GM12874 (cell line): ENCODE measurements at regions not wholly inside any gene's neighbourhood (a gene's known extent, or its start where the extent isn't known, plus 50 kb on each side); places are given as distances from the start of the nearest gene placed in this dataset.

Experiments used
- CTCF ChIP-seq: IDR thresholded peaks from 2 replicates; pipeline ENCODE4 v1.5.1; 2011; ENCODE audit warnings: low read depth, mild to moderate bottlenecking, control low read depth, low read length, moderate library complexity; ENCODE audit not compliant: insufficient read depth

- no peak for TF ChIP-seq CTCF
Measured at GRCh38 chr4:138473339-138473738, 231.2 kb upstream of the SLC7A11 start.

DNA sequence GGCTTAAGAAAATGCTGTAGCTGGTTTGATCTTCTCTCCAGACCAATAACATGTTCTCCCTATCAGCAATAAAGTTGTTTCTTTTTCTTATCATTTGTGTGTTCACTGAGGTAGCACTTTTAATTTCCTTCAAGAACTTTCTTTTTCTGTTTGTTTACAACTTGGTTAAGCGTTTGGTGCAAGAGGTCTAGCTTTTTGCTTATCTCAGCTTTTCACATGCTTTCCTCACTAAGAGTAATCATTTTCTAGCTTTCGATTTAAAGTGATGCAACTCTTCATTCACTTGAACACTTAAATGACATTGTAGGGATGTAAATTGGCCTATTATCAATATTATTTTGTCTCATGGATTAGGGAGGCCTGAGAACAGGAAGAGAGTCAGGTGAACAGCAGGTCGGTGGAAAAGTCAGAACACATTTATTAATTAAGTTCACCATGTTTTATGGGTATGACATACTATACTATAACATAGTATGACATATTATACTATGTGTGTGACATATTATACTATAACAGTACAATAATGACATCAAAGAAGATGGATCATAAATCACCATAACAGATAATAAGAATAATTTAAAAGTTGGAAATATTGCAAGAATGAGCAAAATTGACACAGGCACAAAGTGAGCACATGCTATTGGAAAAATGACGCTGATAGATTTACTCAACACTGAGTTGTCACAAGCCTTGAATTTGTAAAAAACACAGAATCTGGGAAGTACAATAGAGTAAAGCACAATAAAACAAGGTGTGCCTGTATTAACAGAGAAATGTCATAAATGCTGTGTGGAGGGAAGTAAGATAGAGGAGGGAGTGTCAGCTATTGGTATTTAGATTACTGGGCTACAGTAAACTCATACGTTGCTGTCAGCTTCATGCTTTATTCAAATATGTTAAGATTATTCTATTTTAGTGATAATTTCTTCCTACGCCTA is 218.6 kb upstream of the SLC7A11 start:
- TF ChIP-seq CTCF, result no peak

GRCh38 chr4:138458751-138459150 is 216.6 kb upstream of the SLC7A11 start:
- TF ChIP-seq CTCF, result no peak

DNA sequence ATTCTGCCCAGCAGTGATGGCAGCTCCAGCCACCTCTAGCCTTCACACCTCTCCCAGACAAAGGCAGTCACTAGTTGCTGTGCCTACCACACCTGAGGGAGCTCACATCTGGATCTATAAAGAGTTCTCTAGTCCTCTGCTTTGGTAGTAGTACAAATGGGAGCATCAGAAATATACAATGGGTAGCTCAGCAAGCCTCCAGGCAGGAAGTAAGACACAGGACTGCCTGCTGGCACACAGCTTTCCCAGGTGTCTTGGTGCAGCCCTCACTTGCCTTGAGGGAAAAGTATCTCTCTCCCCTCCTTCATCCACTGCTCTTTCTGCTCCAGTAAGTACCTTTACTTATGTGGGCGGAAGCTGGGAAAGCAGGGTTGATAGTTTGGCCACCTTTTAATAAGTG is 212.9 kb upstream of the SLC7A11 start:
- TF ChIP-seq CTCF, result no peak

- TF ChIP-seq CTCF, result no peak
Measured at GRCh38 chr4:138452826-138453225, 210.7 kb upstream of the SLC7A11 start.

DNA sequence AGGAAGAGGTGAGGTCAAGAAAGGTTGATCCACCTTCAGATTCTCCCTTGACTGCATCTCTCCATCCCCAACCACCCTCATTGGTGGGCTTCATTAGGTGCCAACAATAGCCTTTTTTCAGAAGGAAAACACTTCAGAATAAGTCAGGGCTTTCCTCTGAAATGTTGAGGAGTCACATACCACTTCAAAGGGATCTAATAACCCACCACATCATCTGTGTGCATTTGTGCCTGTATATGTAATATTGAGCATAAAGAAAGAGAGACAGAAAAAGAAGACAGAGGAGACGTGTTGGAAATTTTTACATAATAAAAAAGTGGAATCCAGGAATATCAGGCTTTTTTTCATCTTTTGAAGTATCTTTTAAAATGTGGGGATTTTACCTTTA is 209.1 kb upstream of the SLC7A11 start:
- TF ChIP-seq CTCF, result no peak

GRCh38 chr4:138450546-138451275 is 208.6 kb upstream of the SLC7A11 start:
- no peak for TF ChIP-seq CTCF
